NCI-H526 (cell line): ENCODE measurements at regions not wholly inside any gene's neighbourhood (a gene's known extent, or its start where the extent isn't known, plus 50 kb on each side); places are given as distances from the start of the nearest gene placed in this dataset.

ENCODE experiments used
- DNase-seq, 2 experiments: peaks; one replicate each; lab custom pipeline; 2025; lab: John Stamatoyannopoulos, UW

DNA sequence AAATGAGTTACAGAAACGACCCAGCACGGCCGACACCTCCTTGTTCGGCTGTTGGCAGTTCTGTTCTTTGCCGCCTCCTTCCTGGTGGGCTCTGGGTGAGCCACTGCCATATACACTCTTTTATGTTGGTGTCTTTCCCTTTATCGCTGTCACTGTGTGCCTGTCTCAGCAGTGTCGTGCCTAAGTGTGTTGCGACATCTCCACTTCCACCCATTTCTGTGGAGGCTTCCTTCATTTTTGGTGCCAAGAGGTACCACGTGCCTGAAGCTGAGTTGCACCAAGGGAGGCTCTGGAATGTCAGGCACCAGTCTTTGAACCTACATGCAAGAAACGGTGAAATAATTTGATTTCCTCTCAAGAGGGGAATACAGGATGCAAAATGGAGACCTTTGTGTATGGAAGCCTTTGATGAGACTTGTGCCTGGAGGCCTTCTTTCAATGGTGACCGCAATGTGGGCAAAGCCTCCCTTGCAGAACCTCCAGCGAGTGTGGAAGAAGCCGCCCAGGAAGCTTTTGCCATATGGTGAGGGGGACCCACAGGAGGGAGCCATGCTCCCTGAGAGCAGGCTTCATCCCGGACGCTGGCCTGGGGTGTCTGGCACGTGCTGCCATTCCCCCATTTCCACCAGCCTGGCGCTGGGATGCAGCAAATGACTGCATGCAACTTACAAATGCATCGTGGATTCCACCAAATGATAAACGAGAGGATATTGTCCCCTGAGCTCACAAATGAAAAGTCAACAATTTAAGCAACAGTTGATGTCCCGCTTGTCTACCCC is 136.2 kb downstream of the TEX29 start:
- no peak for DNase-seq

GRCh38 chr13:111458001-111458531 is 137.6 kb downstream of the TEX29 start:
- DNase-seq: no peak

- DNase-seq: no peak
Measured at GRCh38 chr13:111458739-111459138, 138.3 kb downstream of the TEX29 start.

- DNase-seq: no peak
Measured at GRCh38 chr13:111459803-111460547, 139.5 kb downstream of the TEX29 start.

DNA sequence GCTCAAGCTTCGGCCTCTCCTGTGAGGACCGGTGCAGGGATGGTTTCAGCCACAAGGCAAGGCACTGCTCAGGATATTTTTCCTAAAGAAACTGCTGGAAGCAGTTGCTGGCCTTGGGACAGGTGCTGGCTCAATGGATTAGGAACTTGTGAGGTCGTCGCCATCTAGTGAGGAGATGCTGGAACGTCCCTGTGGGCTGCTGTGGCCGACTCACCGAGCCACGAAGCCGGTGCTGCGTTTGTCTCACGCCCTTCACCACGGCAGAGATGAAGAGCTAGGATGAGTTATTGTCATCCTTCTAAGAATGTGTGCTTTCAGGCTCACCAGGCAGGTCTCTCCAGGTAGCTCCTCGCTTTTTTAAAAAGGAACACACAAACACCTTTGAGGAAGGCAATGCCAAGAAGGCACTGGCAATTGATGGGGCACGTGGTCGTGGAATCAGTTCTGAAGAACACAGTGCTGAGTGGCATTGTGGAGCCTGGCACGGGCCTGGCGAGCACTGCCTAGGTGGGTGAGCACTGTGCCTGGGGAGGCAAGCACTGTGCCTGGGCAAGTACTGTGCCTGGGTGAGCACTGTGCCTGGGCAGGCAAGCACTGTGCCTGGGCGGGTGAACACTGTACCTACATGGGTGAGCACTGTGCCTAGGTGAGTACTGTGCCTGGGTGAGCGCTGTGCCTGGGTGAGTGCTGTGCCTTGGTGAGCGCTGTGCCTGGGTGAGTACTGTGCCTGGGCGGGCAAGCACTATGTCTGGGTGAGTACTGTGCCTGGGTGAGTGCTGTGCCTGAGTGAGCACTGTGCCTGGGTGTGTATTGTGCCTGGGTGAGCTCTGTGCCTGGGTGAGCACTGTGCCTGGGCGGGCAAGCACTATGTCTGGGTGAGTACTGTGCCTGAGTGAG is 140.4 kb downstream of the TEX29 start:
- peak; percentile 61 to 86 for DNase-seq

DNA sequence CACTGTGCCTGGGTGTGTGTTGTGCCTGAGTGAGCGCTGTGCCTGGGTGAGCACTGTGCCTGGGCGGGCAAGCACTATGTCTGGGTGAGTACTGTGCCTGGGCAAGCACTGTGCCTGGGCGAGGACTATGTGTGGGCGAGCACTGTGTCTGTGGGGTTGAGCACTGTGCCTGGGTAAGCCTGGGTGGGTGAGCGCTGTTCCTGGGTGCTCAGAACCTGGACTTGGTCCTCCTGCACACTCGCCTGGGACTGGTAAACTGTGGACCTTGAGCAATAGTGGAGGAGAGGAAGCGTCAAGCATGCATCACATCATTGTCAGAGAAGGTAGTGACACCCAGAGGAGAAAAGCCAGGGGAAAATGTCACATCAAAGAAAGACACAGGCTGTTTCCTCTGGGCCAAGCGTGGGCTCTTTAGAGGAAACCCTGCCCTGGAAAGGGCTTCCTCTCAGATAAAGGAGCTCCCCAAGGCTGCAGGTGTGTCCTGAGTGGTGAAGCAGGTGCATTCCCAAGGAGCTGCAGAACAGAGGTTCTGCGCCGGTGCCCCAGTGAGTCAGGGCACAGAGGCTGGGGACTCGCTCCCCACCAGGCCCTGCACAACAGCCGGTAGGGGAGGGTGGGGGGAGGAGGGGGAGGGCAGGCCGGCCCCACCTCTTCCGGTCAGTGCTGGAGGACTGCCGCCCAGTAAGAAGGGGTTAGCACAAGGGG is 141.2 kb downstream of the TEX29 start:
- peak in 1 of 2 experiments; percentile 15 for DNase-seq

- DNase-seq: no peak
Measured at GRCh38 chr13:111462221-111462764, 141.9 kb downstream of the TEX29 start.

GRCh38 chr13:111462944-111463343 is 142.5 kb downstream of the TEX29 start:
- no peak for DNase-seq

DNA sequence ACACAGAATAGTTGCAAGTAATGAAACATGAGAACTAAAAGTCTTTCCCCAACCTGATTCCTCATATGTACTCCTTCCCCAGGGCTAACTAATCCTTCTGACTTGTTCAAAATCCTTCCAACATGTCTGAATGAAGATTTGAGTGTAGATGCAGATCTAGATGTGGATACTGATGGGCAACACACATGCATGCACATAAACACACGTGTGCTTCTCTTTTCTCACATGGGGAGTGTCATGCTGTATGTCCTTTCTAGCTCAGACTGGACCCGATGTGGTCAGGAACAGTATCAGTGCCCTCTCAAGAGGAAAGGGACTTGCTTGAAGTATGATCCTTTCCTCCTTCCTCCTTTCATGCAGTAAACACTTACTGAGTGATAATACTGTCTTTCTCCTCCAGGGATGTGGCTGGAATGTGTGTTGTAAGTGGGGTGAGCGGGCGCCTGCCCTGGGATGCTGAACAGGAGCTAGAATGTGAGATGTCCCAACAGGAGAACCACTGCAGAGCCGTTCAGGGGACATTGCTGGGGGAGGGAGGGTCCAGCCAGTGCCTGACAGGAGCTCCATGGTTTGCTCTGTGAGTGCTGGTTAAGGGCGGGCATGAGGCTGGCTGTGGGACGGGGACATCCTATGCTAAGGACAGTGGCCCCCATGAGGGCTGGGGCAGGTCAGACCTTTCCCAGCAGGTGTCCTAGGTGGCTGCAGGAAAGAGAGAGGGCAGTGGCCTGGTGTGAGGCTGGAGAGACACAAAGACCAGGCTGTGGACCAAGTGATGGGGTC is 146.9 kb downstream of the TEX29 start:
- no peak for DNase-seq

- no peak for DNase-seq
Measured at GRCh38 chr13:111468037-111468959, 147.9 kb downstream of the TEX29 start.

DNA sequence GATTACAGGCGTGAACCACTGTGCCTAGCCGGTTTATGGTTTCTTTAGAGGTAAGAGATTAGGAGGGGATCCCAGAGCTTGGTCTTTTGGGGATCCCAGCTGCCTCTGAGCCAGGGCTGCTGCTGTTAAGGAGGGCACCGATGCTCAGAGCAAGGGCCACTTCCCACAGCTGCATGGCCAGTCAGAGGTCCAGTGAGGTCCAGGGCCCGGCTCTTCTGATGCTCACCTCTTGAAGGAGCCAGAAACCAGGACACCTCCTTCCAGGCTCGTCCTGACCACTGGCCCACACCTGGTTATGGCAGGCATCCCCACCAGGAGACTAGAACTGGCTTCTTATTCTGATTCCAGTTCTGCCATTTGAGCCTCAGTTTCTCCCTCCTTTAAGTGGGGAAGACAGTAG is 149.0 kb downstream of the TEX29 start:
- DNase-seq: no peak

GRCh38 chr13:111469916-111470506 is 149.6 kb downstream of the TEX29 start:
- DNase-seq: no peak

GRCh38 chr13:111470933-111471332 is 150.5 kb downstream of the TEX29 start:
- DNase-seq: no peak

DNA sequence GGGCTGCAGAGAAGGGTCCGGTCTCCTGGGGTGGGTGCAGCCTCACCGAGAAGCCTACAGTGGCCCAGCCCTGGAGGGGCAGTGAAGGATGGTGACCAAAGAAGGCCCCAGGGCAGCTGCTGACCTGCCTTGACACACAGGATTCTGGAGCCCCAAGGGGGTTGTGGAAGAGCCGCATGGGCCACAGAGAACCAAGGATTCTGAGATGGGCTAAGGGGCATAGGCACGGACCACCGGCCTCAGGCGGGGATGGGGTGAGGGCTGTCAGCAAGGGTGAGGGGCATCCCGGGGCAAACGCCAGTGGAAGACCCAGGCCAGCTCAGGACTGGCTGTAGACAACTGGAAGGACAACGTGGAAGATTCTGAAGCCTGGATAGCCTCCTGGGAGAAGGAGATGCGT is 151.6 kb downstream of the TEX29 start:
- no peak for DNase-seq

DNA sequence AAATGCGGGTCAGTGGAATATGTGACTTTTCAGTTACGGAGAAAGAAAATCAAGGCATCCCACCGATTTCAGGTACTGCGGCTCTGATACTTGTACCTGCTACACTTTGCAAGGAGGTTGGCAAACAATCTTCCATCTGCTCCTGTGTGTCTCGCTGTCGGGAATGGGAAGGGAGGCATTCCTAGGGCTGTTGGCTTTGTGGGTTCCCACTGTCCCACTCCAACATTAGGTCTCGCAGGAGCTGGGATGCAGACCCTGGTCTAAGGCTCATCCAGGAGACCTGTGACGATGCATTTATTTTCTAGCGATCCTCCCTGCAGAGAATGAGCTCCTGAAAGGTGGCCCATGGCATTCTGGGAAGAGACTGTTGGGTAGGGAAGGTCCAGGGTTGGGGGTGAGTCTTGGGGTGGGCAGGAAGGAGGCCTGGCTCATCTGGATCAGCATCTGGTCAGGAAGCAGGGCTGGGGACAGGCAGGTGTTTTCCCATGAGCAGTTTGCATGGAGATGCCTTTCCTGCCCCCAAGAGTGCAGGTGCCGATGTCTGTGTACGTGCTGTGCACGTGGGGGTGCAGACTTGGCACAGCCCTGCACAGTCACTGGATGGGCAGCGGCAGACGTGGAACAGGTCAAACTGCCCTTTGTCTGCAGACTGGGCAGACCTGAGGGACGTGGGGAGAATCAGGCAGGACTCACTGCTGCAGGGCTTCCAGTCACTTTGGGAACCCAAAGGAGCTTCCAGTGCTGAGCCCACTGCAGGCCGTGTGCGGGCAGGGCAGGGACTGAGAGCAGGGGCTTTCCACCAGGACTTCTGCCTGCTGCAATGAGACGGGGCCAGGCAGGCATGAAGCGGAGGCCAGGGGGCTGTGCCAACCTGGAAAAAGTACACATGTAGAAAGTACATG is 152.4 kb downstream of the TEX29 start:
- no peak for DNase-seq

DNA sequence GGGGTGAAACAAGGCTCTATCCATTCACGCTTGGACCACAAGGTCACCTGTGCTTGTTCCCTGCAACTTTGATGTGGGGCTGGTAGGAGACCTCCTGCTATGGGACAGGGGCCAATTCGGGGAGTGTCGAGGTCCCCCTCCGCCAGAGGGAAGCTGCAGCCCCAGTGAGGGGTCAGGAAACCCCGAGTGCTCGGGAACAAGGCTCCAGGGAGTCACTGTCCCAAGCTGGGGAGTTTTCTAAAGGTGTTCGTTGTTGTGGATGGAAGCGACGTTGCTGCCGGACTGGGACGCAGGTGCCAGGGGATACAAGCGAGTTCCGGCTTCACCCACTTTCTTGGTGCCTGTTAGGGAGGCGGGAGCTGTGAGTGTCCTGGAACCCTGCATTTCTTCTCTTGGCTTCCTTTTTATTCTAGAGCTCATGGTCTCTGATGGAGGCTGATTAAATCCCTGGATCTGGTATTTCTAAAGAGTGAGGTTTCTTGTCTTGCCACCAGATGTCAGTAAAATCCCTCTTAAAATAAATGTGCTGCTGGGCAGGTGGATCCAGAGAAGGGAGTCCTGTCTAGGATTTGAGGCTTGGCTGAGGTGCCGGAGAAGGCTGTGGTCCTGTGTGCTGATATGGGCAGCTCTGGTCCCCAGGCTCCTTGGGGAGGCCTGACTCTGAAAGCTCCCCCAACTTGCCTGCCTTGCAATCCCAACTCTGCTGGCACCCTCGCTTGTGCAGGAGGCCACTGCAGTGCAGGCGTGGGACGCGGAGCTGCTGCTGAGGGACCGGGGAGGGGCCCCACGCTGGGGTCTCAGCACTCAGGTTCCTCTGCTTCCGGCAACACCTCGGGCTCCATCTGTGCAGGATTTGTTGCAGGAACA is 153.9 kb downstream of the TEX29 start:
- DNase-seq: peak; percentile 77 to 88

- no peak for DNase-seq
Measured at GRCh38 chr13:111475488-111475887, 155.0 kb downstream of the TEX29 start.
